ENCODE measurements at regions not wholly inside any gene's neighbourhood (a gene's known extent, or its start where the extent isn't known, plus 50 kb on each side); places are given as distances from the start of the nearest gene placed in this dataset.

- H3K4me1 ChIP-seq (ENCODE audit: control insufficient read depth in 2 of 2, insufficient read depth in 2 of 2, low read length in 2 of 2): no peaks in the 10 kb centered on the region
- DNase-seq (ENCODE audit: low read depth in 6 of 9, low spot score in 9 of 9): no peak
- H3K4me3 ChIP-seq (ENCODE audit: low read length in 2 of 2): no peak overlapping the region
- no peaks in the 10 kb centered on the region for H3K9me3 ChIP-seq (ENCODE audit: control insufficient read depth in 2 of 2, insufficient read depth in 1 of 2, low read length in 1 of 2)
- H3K27me3 ChIP-seq (ENCODE audit: control insufficient read depth in 2 of 2, insufficient read depth in 1 of 2, low read length in 1 of 2): no peaks in the 10 kb centered on the region
- no peak overlapping the region for H3K27ac ChIP-seq (ENCODE audit: low read depth in 1 of 2, low read length in 1 of 2)
- 52% methylated on average over 1 of the region's 1 CpG for WGBS
- H3K36me3 ChIP-seq (ENCODE audit: control insufficient read depth in 2 of 2, insufficient read depth in 2 of 2, low read length in 1 of 2): no peaks in the 10 kb centered on the region
Measured at GRCh38 chr5:175379867-175380266, 64.1 kb downstream of the DRD1 start.

GRCh38 chr5:175378444-175379028 is 65.4 kb downstream of the DRD1 start:
- Histone ChIP-seq H3K27ac (ENCODE audit: low read depth in 1 of 2, low read length in 1 of 2) (no peak overlapping the region), H3K4me1 (ENCODE audit: control insufficient read depth in 2 of 2, insufficient read depth in 2 of 2, low read length in 2 of 2) (no peaks in the 10 kb centered on the region), H3K9me3 (ENCODE audit: control insufficient read depth in 2 of 2, insufficient read depth in 1 of 2, low read length in 1 of 2) (no peaks in the 10 kb centered on the region), H3K36me3 (ENCODE audit: control insufficient read depth in 2 of 2, insufficient read depth in 2 of 2, low read length in 1 of 2) (no peaks in the 10 kb centered on the region), H3K27me3 (ENCODE audit: control insufficient read depth in 2 of 2, insufficient read depth in 1 of 2, low read length in 1 of 2) (no peaks in the 10 kb centered on the region), H3K4me3 (ENCODE audit: low read length in 2 of 2) (no peak overlapping the region)
- DNase-seq (ENCODE audit: low read depth in 6 of 9, low spot score in 9 of 9): no peak
- 25% methylated on average over 5 of the region's 5 CpGs for WGBS

GRCh38 chr5:175377816-175378215 is 66.2 kb downstream of the DRD1 start:
- H3K4me3 ChIP-seq (ENCODE audit: low read length in 2 of 2): no peak overlapping the region
- H3K4me1 ChIP-seq (ENCODE audit: control insufficient read depth in 2 of 2, insufficient read depth in 2 of 2, low read length in 2 of 2): no peaks in the 10 kb centered on the region
- 0% methylated on average over 1 of the region's 1 CpG for WGBS
- no peak overlapping the region for H3K27ac ChIP-seq (ENCODE audit: low read depth in 1 of 2, low read length in 1 of 2)
- no peaks in the 10 kb centered on the region for H3K27me3 ChIP-seq (ENCODE audit: control insufficient read depth in 2 of 2, insufficient read depth in 1 of 2, low read length in 1 of 2)
- H3K36me3 ChIP-seq (ENCODE audit: control insufficient read depth in 2 of 2, insufficient read depth in 2 of 2, low read length in 1 of 2): no peaks in the 10 kb centered on the region
- no peak for DNase-seq (ENCODE audit: low read depth in 6 of 9, low spot score in 9 of 9)
- H3K9me3 ChIP-seq (ENCODE audit: control insufficient read depth in 2 of 2, insufficient read depth in 1 of 2, low read length in 1 of 2): no peaks in the 10 kb centered on the region

- WGBS: 95% methylated on average over 2 of the region's 2 CpGs
- H3K4me1 ChIP-seq (ENCODE audit: control insufficient read depth in 2 of 2, insufficient read depth in 2 of 2, low read length in 2 of 2): no peaks in the 10 kb centered on the region
- H3K27ac ChIP-seq (ENCODE audit: low read depth in 1 of 2, low read length in 1 of 2): no peak overlapping the region
- no peak for DNase-seq (ENCODE audit: low read depth in 6 of 9, low spot score in 9 of 9)
- H3K27me3 ChIP-seq (ENCODE audit: control insufficient read depth in 2 of 2, insufficient read depth in 1 of 2, low read length in 1 of 2): no peaks in the 10 kb centered on the region
- H3K9me3 ChIP-seq (ENCODE audit: control insufficient read depth in 2 of 2, insufficient read depth in 1 of 2, low read length in 1 of 2): no peaks in the 10 kb centered on the region
- no peaks in the 10 kb centered on the region for H3K36me3 ChIP-seq (ENCODE audit: control insufficient read depth in 2 of 2, insufficient read depth in 2 of 2, low read length in 1 of 2)
- H3K4me3 ChIP-seq (ENCODE audit: low read length in 2 of 2): no peak overlapping the region
Measured at GRCh38 chr5:175374166-175374875, 69.7 kb downstream of the DRD1 start.

- H3K36me3 ChIP-seq (ENCODE audit: control insufficient read depth in 2 of 2, insufficient read depth in 2 of 2, low read length in 1 of 2): no peaks in the 10 kb centered on the region
Measured at GRCh38 chr5:175365866-175366265, 78.1 kb downstream of the DRD1 start.

DNA sequence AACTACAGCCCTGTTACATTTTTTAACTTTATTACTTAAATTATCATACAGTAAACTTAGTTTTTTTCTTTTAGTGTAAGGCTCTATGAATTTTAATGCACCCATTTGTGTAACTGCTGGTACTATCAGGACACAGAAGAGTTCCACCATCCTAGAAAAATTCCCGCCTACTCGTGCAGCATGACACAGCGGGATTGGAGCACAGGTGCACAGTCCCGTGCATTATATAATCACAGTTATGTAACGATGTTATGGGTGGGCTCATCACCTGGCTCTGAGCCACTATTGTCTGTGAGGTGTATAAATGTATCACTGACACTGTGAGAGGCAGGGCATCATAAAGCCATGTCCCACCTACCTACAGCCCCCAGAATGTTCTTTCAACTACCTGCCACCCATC is 80.7 kb downstream of the DRD1 start:
- no peak overlapping the region for H3K27ac ChIP-seq (ENCODE audit: low read depth in 1 of 2, low read length in 1 of 2)
- 94% methylated on average over 5 of the region's 5 CpGs for WGBS
- H3K36me3 ChIP-seq (ENCODE audit: control insufficient read depth in 2 of 2, insufficient read depth in 2 of 2, low read length in 1 of 2): no peaks in the 10 kb centered on the region
- H3K9me3 ChIP-seq (ENCODE audit: control insufficient read depth in 2 of 2, insufficient read depth in 1 of 2, low read length in 1 of 2): no peaks in the 10 kb centered on the region
- H3K4me1 ChIP-seq (ENCODE audit: control insufficient read depth in 2 of 2, insufficient read depth in 2 of 2, low read length in 2 of 2): no peaks in the 10 kb centered on the region
- no peaks in the 10 kb centered on the region for H3K27me3 ChIP-seq (ENCODE audit: control insufficient read depth in 2 of 2, insufficient read depth in 1 of 2, low read length in 1 of 2)
- DNase-seq (ENCODE audit: low read depth in 6 of 9, low spot score in 9 of 9): no peak
- no peak overlapping the region for H3K4me3 ChIP-seq (ENCODE audit: low read length in 2 of 2)

More at GRCh38 chr5:175365866-175366265, 78.1 kb downstream of the DRD1 start:
- Histone ChIP-seq H3K27ac (ENCODE audit: low read depth in 1 of 2, low read length in 1 of 2) (no peak overlapping the region), H3K27me3 (ENCODE audit: control insufficient read depth in 2 of 2, insufficient read depth in 1 of 2, low read length in 1 of 2) (no peaks in the 10 kb centered on the region), H3K4me1 (ENCODE audit: control insufficient read depth in 2 of 2, insufficient read depth in 2 of 2, low read length in 2 of 2) (no peaks in the 10 kb centered on the region), H3K4me3 (ENCODE audit: low read length in 2 of 2) (no peak overlapping the region), H3K9me3 (ENCODE audit: control insufficient read depth in 2 of 2, insufficient read depth in 1 of 2, low read length in 1 of 2) (no peaks in the 10 kb centered on the region)
- no peak for DNase-seq (ENCODE audit: low read depth in 6 of 9, low spot score in 9 of 9)
- 94% methylated on average over 1 of the region's 1 CpG for WGBS

DNA sequence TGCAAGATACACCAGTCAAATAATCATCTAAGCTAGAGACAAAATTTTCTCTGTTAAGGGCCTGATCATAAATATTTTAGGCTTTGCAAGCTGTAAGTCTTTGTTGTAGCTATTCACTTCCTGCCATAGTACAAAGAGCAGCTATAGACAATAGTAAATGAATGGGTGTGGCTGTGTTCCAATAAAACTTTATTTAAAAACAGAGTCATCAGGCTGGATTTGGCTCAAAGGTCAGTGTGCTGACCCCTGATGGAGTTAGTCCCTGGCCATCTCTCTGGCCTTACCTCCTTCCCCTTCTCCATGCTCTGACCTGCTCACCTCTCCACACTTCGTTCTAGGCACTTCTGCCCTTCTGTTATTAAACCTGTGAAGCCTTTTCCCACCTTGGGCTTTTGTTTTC is 86.0 kb downstream of the DRD1 start:
- Histone ChIP-seq H3K27ac (ENCODE audit: low read depth in 1 of 2, low read length in 1 of 2) (no peak overlapping the region), H3K27me3 (ENCODE audit: control insufficient read depth in 2 of 2, insufficient read depth in 1 of 2, low read length in 1 of 2) (no peaks in the 10 kb centered on the region), H3K4me3 (ENCODE audit: low read length in 2 of 2) (no peak overlapping the region), H3K36me3 (ENCODE audit: control insufficient read depth in 2 of 2, insufficient read depth in 2 of 2, low read length in 1 of 2) (no peaks in the 10 kb centered on the region), H3K4me1 (ENCODE audit: control insufficient read depth in 2 of 2, insufficient read depth in 2 of 2, low read length in 2 of 2) (no peaks in the 10 kb centered on the region), H3K9me3 (ENCODE audit: control insufficient read depth in 2 of 2, insufficient read depth in 1 of 2, low read length in 1 of 2) (no peaks in the 10 kb centered on the region)
- 92% methylated on average over 1 of the region's 1 CpG for WGBS
- no peak for DNase-seq (ENCODE audit: low read depth in 6 of 9, low spot score in 9 of 9)

DNA sequence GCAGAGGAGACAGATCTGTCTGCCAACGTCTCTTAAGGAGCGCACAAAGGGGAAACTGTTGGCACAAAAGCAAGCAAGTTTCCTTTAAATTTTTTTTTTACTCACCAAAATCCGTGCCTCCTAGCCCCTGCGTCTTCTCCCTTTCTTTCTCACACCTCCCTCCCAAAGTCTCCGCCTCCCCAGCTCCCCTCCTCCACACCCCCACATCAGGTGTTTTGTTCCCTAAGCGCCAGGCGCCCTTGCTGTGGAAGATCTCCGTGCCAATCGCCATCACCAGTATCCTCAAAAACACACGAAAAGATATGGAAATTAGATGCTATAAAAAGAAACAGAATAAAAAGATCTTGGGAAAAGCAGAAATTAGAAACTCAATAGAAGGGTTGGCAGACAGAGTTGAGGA is 87.6 kb downstream of the DRD1 start:
- no peaks in the 10 kb centered on the region for H3K4me1 ChIP-seq (ENCODE audit: control insufficient read depth in 2 of 2, insufficient read depth in 2 of 2, low read length in 2 of 2)
- H3K27ac ChIP-seq (ENCODE audit: low read depth in 1 of 2, low read length in 1 of 2): peak overlapping the region in 1 of 2 donors; percentile 24
- no peak overlapping the region for H3K4me3 ChIP-seq (ENCODE audit: low read length in 2 of 2)
- H3K27me3 ChIP-seq (ENCODE audit: control insufficient read depth in 2 of 2, insufficient read depth in 1 of 2, low read length in 1 of 2): no peaks in the 10 kb centered on the region
- H3K36me3 ChIP-seq (ENCODE audit: control insufficient read depth in 2 of 2, insufficient read depth in 2 of 2, low read length in 1 of 2): no peaks in the 10 kb centered on the region
- no peak for DNase-seq (ENCODE audit: low read depth in 6 of 9, low spot score in 9 of 9)
- 63% methylated on average over 10 of the region's 10 CpGs for WGBS
- no peaks in the 10 kb centered on the region for H3K9me3 ChIP-seq (ENCODE audit: control insufficient read depth in 2 of 2, insufficient read depth in 1 of 2, low read length in 1 of 2)

- 36% methylated on average over 8 of the region's 8 CpGs for WGBS
- no peaks in the 10 kb centered on the region for H3K4me1 ChIP-seq (ENCODE audit: control insufficient read depth in 2 of 2, insufficient read depth in 2 of 2, low read length in 2 of 2)
- no peak overlapping the region for H3K4me3 ChIP-seq (ENCODE audit: low read length in 2 of 2)
- H3K27ac ChIP-seq (ENCODE audit: low read depth in 1 of 2, low read length in 1 of 2): no peak overlapping the region
- H3K36me3 ChIP-seq (ENCODE audit: control insufficient read depth in 2 of 2, insufficient read depth in 2 of 2, low read length in 1 of 2): no peaks in the 10 kb centered on the region
- H3K27me3 ChIP-seq (ENCODE audit: control insufficient read depth in 2 of 2, insufficient read depth in 1 of 2, low read length in 1 of 2): no peaks in the 10 kb centered on the region
- DNase-seq (ENCODE audit: low read depth in 6 of 9, low spot score in 9 of 9): no peak
- no peaks in the 10 kb centered on the region for H3K9me3 ChIP-seq (ENCODE audit: control insufficient read depth in 2 of 2, insufficient read depth in 1 of 2, low read length in 1 of 2)
Measured at GRCh38 chr5:175354964-175355363, 89.0 kb downstream of the DRD1 start.
